PC-3 (cell line): ENCODE measurements at regions not wholly inside any gene's neighbourhood (a gene's known extent, or its start where the extent isn't known, plus 50 kb on each side); places are given as distances from the start of the nearest gene placed in this dataset.

Experiments used
- ATAC-seq: fragments of 200-7000 bp; cut with Tn5 transposase; 2 replicates; pipeline ENCODE4 v1.9.1; 2020; ENCODE audit warnings: mild to moderate bottlenecking, moderate library complexity
- BruUV-seq: library from RNA; stranded (reverse); fragments of 400-500 nt; replicated peaks from 2 replicates; lab custom pipeline; 2021; lab: Mats Ljungman, UMichigan
- CTCF ChIA-PET: fragments of 300-600 bp; sonication (Branson Sonifier 250); formaldehyde crosslinking; loops from one replicate; lab custom pipeline; 2022; ENCODE audit warnings: antibody characterized with exemption; lab: Charles Lee
- POLR2A ChIA-PET: fragments of 300-600 bp; sonication (Branson Sonifier 250); formaldehyde crosslinking; loops from one replicate; lab custom pipeline; 2022; ENCODE audit warnings: antibody characterized with exemption; ENCODE audit not compliant: unreplicated experiment; lab: Charles Lee
- DNase-seq: peaks from one replicate; pipeline ENCODE4 v3.0.0-alpha.2; 2015
- H2AFZ ChIP-seq: fragments of 300-600 bp; sonication (generic); 2 replicates; pipeline ENCODE4 v1.6.0; 2016; ENCODE audit warnings: antibody characterized with exemption, low read length
- H3F3A ChIP-seq: fragments of 300-600 bp; sonication (generic); one replicate; pipeline ENCODE4 v1.6.0; 2017; ENCODE audit warnings: antibody characterized with exemption, low read length, control low read depth, mild to moderate bottlenecking; ENCODE audit not compliant: unreplicated experiment
- H3K27ac ChIP-seq: fragments of 300-600 bp; sonication (generic); 2 replicates; pipeline ENCODE4 v1.5.1; 2016; ENCODE audit warnings: mild to moderate bottlenecking, low read length
- H3K27me3 ChIP-seq: fragments of 300-600 bp; sonication (generic); 2 replicates; pipeline ENCODE4 v1.6.1; 2016; ENCODE audit warnings: low read length, mixed read lengths
- H3K36me3 ChIP-seq: fragments of 300-600 bp; sonication (generic); 2 replicates; pipeline ENCODE4 v1.6.1; 2016; ENCODE audit warnings: low read depth, mixed run types, low read length, mixed read lengths
- H3K4me1 ChIP-seq: fragments of 300-600 bp; sonication (generic); 2 replicates; pipeline ENCODE4 v1.5.1; 2016; ENCODE audit warnings: low read length; ENCODE audit not compliant: insufficient read depth
- H3K4me2 ChIP-seq: fragments of 300-600 bp; sonication (generic); 2 replicates; pipeline ENCODE4 v1.6.0; 2016; ENCODE audit warnings: low read length
- H3K4me3 ChIP-seq: fragments of 300-600 bp; sonication (generic); 2 replicates; pipeline ENCODE4 v1.5.1; 2016; ENCODE audit warnings: mild to moderate bottlenecking, low read length, mixed read lengths
- H3K79me2 ChIP-seq: fragments of 300-600 bp; sonication (generic); 2 replicates; pipeline ENCODE4 v1.6.1; 2017; ENCODE audit warnings: low read length, mixed read lengths
- H3K9ac ChIP-seq: fragments of 300-600 bp; sonication (generic); 2 replicates; pipeline ENCODE4 v1.6.0; 2016; ENCODE audit warnings: mild to moderate bottlenecking, low read length
- H3K9me2 ChIP-seq: fragments of 300-600 bp; sonication (generic); replicated peaks from 2 replicates; pipeline ENCODE4 v1.6.1; 2016; ENCODE audit warnings: mixed run types, low read length, mixed read lengths
- H3K9me3 ChIP-seq: fragments of 300-600 bp; sonication (generic); 2 replicates; pipeline ENCODE4 v1.6.1; 2016; ENCODE audit warnings: low read length, mixed read lengths
- H4K20me1 ChIP-seq: fragments of 300-600 bp; sonication (generic); 2 replicates; pipeline ENCODE4 v1.6.1; 2016; ENCODE audit warnings: low read length, mixed read lengths
- CTCF ChIP-seq: fragments of 300-600 bp; sonication (generic); conservative IDR thresholded peaks from 2 replicates; pipeline ENCODE4 v1.5.1; 2017; ENCODE audit warnings: antibody characterized with exemption, low read depth, mild to moderate bottlenecking, low read length
- EZH2 ChIP-seq: fragments of 300-600 bp; sonication (generic); IDR thresholded peaks from one replicate; pipeline ENCODE4 v1.6.1; 2017; ENCODE audit warnings: antibody characterized with exemption, mild to moderate bottlenecking, low read length; ENCODE audit not compliant: unreplicated experiment
- EZH2phosphoT487 ChIP-seq: fragments of 300-600 bp; sonication (generic); IDR thresholded peaks from 2 replicates; pipeline ENCODE4 v1.6.1; 2018; ENCODE audit warnings: mild to moderate bottlenecking, antibody characterized with exemption, low read length, borderline replicate concordance
- intact Hi-C: fragments of 100-400 bp; cut with micrococcal nuclease; formaldehyde crosslinking; loops from 2 replicates; pipeline ENCODE4 v1.9.0; 2023

DNA sequence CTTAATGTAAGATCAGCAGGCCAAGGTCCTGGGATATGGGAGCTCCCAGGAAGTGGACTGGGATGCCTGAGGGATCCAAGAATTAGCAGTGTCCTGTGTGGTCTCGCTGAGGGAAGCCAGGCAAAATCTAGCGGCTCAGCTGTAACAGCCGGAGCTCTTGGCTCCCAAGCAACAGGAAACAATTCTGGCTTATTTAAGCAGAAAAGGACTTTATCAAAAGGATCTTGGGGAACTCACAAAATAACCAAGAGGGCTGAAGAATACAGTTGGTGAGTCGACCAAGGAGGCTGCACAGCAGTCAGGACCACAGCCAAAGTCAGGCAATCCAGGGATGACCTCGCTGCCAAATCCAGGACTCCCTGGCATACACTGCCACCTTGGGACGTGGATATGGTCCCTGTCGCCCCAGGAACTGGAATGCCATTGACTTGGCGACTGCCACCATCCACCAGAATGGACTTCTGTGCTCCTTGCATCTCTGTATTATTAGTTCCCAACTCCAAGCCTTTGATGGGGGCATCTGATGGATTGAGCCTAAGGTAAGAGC is 165.3 kb upstream of the BCOR start:
- no TSS peak for BruUV-seq
- Histone ChIP-seq H3K27ac (no peak overlapping the region), H3K4me2 (no peak overlapping the region), H4K20me1 (no peaks in the 10 kb centered on the region), H3K27me3 (no peaks in the 10 kb centered on the region), H3K9ac (no peak overlapping the region), H3F3A (no peaks in the 10 kb centered on the region), H3K9me3 (no peaks in the 10 kb centered on the region), H3K9me2 (no peaks in the 10 kb centered on the region), H2AFZ (no peak overlapping the region), H3K4me1 (peaks cover 14% of the 10 kb centered on the region; the same call in 1 of the 2 replicates), H3K79me2 (no peaks in the 10 kb centered on the region), H3K4me3 (no peak overlapping the region), H3K36me3 (no peaks in the 10 kb centered on the region)
- TF ChIP-seq EZH2 (no peak), EZH2phosphoT487 (no peak)
- DNase-seq (no peak), ATAC-seq (no peak)
- ChIA-PET CTCF (no interaction called here), POLR2A (no interaction called here)
- intact Hi-C loops = loop anchor here (10.0 kb wide), 1 partner anchor 448 kb away; no protein-coding TSS in a partner anchor

- H3K27me3 ChIP-seq = no peaks in the 10 kb centered on the region
- peak; percentile 37 for DNase-seq
- no peaks in the 10 kb centered on the region for H3F3A ChIP-seq
- H3K4me3 ChIP-seq = no peak overlapping the region
- H4K20me1 ChIP-seq = no peaks in the 10 kb centered on the region
- ChIA-PET CTCF (no interaction called here), POLR2A (no interaction called here)
- H3K4me1 ChIP-seq = peaks cover 10% of the 10 kb centered on the region; the same call in 1 of the 2 replicates
- TF ChIP-seq EZH2 (no peak), EZH2phosphoT487 (no peak), CTCF (no peak)
- no peaks in the 10 kb centered on the region for H3K9me3 ChIP-seq
- no peak overlapping the region for H2AFZ ChIP-seq
- H3K4me2 ChIP-seq = no peak overlapping the region
- BruUV-seq = no TSS peak
- H3K36me3 ChIP-seq = no peaks in the 10 kb centered on the region
- H3K9me2 ChIP-seq = no peaks in the 10 kb centered on the region
- H3K79me2 ChIP-seq = no peaks in the 10 kb centered on the region
- H3K27ac ChIP-seq = no peak overlapping the region
- no peak for ATAC-seq
- no peak overlapping the region for H3K9ac ChIP-seq
- intact Hi-C loops = loop anchor here (10.0 kb wide), 1 partner anchor 448 kb away; no protein-coding TSS in a partner anchor
Observed at GRCh38 chrX:40262157-40263013, 164.6 kb upstream of the BCOR start.

DNA sequence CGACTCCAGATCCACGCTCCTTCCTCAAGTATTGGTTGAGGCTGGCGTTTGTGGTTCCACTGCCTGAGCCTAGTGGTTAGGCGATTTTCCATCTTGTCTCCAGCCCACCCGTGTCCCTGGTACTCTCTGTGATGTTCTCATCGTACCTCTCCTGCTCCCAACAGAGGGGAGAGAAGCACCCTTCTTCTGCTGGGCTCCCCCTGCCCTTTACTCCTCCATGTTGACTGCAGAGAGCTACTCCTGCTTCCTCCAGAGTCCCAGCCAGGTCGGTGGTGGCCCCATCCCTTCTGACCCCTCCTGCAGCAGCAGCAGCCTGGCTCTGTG is 164.0 kb upstream of the BCOR start:
- H4K20me1 ChIP-seq = no peaks in the 10 kb centered on the region
- no peak for TF ChIP-seq EZH2phosphoT487
- no peak for TF ChIP-seq EZH2
- no peak for TF ChIP-seq CTCF
- H3K27me3 ChIP-seq = no peaks in the 10 kb centered on the region
- H3K27ac ChIP-seq = no peak overlapping the region
- H3K79me2 ChIP-seq = no peaks in the 10 kb centered on the region
- H3K9me2 ChIP-seq = no peaks in the 10 kb centered on the region
- no peaks in the 10 kb centered on the region for H3F3A ChIP-seq
- no peak overlapping the region for H2AFZ ChIP-seq
- CTCF ChIA-PET = no interaction called here
- no peaks in the 10 kb centered on the region for H3K9me3 ChIP-seq
- no TSS peak for BruUV-seq
- H3K4me2 ChIP-seq = no peak overlapping the region
- no peak overlapping the region for H3K9ac ChIP-seq
- ATAC-seq (no peak), DNase-seq (no peak)
- POLR2A ChIA-PET = no interaction called here
- H3K36me3 ChIP-seq = no peaks in the 10 kb centered on the region
- H3K4me3 ChIP-seq = no peak overlapping the region
- H3K4me1 ChIP-seq = peaks cover 8% of the 10 kb centered on the region; the same call in 1 of the 2 replicates
- intact Hi-C loops = loop anchor here (10.0 kb wide), 1 partner anchor 447 kb away; no protein-coding TSS in a partner anchor
